ENCODE measurements at regions not wholly inside any gene's neighbourhood (a gene's known extent, or its start where the extent isn't known, plus 50 kb on each side); places are given as distances from the start of the nearest gene placed in this dataset.

- Histone ChIP-seq H3K36me3 (no peaks in the 10 kb centered on the region), H3K4me1 (peaks cover 19% of the 10 kb centered on the region), H3K27me3 (no peaks in the 10 kb centered on the region), H3K4me3 (ENCODE audit: low read depth, low read length) (no peak overlapping the region), H3K9me3 (no peaks in the 10 kb centered on the region)
- no peak for TF ChIP-seq CTCF (IDR thresholded peaks at IDR 0.05; ENCODE audit: low read depth, low read length)
- DNase-seq, result no peak
These were observed 248.0 kb downstream of the RHOU start for GRCh38 chr1:228983231-228983660.

GRCh38 chr1:228983661-228984060 is 248.4 kb downstream of the RHOU start:
- TF ChIP-seq CTCF (IDR thresholded peaks at IDR 0.05; ENCODE audit: low read depth, low read length), result no peak
- Histone ChIP-seq H3K4me3 (ENCODE audit: low read depth, low read length) (no peak overlapping the region), H3K4me1 (peaks cover 24% of the 10 kb centered on the region), H3K36me3 (no peaks in the 10 kb centered on the region), H3K9me3 (no peaks in the 10 kb centered on the region), H3K27me3 (no peaks in the 10 kb centered on the region)
- DNase-seq, result no peak

GRCh38 chr1:228984107-228984506 is 248.8 kb downstream of the RHOU start:
- TF ChIP-seq CTCF (IDR thresholded peaks at IDR 0.05; ENCODE audit: low read depth, low read length), result no peak
- Histone ChIP-seq H3K36me3 (no peaks in the 10 kb centered on the region), H3K4me3 (ENCODE audit: low read depth, low read length) (no peak overlapping the region), H3K4me1 (peaks cover 24% of the 10 kb centered on the region), H3K9me3 (no peaks in the 10 kb centered on the region), H3K27me3 (no peaks in the 10 kb centered on the region)
- DNase-seq, result no peak

GRCh38 chr1:228984646-228985631 is 249.7 kb downstream of the RHOU start:
- TF ChIP-seq CTCF (IDR thresholded peaks at IDR 0.05; ENCODE audit: low read depth, low read length), result no peak

GRCh38 chr1:228985661-228986060 is 250.4 kb downstream of the RHOU start:
- Histone ChIP-seq H3K9me3 (no peaks in the 10 kb centered on the region), H3K4me3 (ENCODE audit: low read depth, low read length) (no peak overlapping the region), H3K36me3 (no peaks in the 10 kb centered on the region), H3K27me3 (no peaks in the 10 kb centered on the region), H3K4me1 (peaks cover 35% of the 10 kb centered on the region)
- no peak for DNase-seq
- no peak for TF ChIP-seq CTCF (IDR thresholded peaks at IDR 0.05; ENCODE audit: low read depth, low read length)

More at GRCh38 chr1:228984646-228985631, 249.7 kb downstream of the RHOU start:
- DNase-seq, result no peak
- Histone ChIP-seq H3K9me3 (no peaks in the 10 kb centered on the region), H3K27me3 (no peaks in the 10 kb centered on the region), H3K36me3 (no peaks in the 10 kb centered on the region), H3K4me1 (peaks cover 28% of the 10 kb centered on the region), H3K4me3 (ENCODE audit: low read depth, low read length) (no peak overlapping the region)

Measured in BE2C (cell line).